K562 (cell line): ENCODE measurements at regions not wholly inside any gene's neighbourhood (a gene's known extent, or its start where the extent isn't known, plus 50 kb on each side); places are given as distances from the start of the nearest gene placed in this dataset.

ENCODE experiments used
- CEBPG ChIP-seq, 3 experiments: fragments of 200-800 bp in 1 of 3; sonication (Bioruptor generic) in 1 of 3; sonication (generic) in 1 of 3; formaldehyde crosslinking in 1 of 3; IDR thresholded peaks in 2 of 3; conservative IDR thresholded peaks in 1 of 3; 2 replicates each; pipeline versions ENCODE4 v1.6.1 to v1.8.0; 2016 to 2022; ENCODE audit warnings: missing compliant biosample characterization in 2 of 3, missing genetic modification characterization in 2 of 3, mild to moderate bottlenecking in 1 of 3, missing genetic modification reagents in 1 of 3
- HMG20A ChIP-seq: fragments of 450-650 bp; formaldehyde crosslinking; conservative IDR thresholded peaks from 2 replicates; pipeline ENCODE4 v1.4.0; 2020; ENCODE audit warnings: mild to moderate bottlenecking, mixed read lengths
- MIER1 ChIP-seq: fragments of 450-650 bp; IDR thresholded peaks from 2 replicates; pipeline ENCODE4 v1.6.1; 2016; ENCODE audit warnings: antibody characterized with exemption, mild to moderate bottlenecking, low read depth
- NELFE ChIP-seq: IDR thresholded peaks from 2 replicates; pipeline ENCODE4 v1.6.1; 2011; ENCODE audit warnings: mild to moderate bottlenecking; ENCODE audit not compliant: insufficient read depth, insufficient read length
- NFYB ChIP-seq: IDR thresholded peaks from 2 replicates; pipeline ENCODE4 v1.6.1; 2011; ENCODE audit warnings: mild to moderate bottlenecking, moderate library complexity; ENCODE audit not compliant: insufficient read length; ENCODE audit errors: extremely low read depth
- SMARCE1 ChIP-seq: fragments of 450-650 bp; IDR thresholded peaks from 2 replicates; pipeline ENCODE4 v1.7.1; 2016; ENCODE audit warnings: mild to moderate bottlenecking
- XRCC3 ChIP-seq: fragments of 450-650 bp; IDR thresholded peaks from 2 replicates; pipeline ENCODE4 v1.6.1; 2017; ENCODE audit warnings: mild to moderate bottlenecking, moderate library complexity
- TF ChIP-seq, protein P1 (sequence below): fragments of 200-400 bp; formaldehyde crosslinking; IDR thresholded peaks from 2 replicates; pipeline ENCODE4 v1.6.1; 2017; ENCODE audit warnings: mild to moderate bottlenecking, low read depth, low read length, moderate library complexity
- TF ChIP-seq, protein P2 (sequence below): fragments of 450-650 bp; IDR thresholded peaks from 2 replicates; pipeline ENCODE4 v1.6.1; 2017; ENCODE audit warnings: antibody characterized with exemption, mild to moderate bottlenecking
- TF ChIP-seq, protein P3 (sequence below): fragments of 150-350 bp; conservative IDR thresholded peaks from 2 replicates; pipeline ENCODE4 v1.6.1; 2014; ENCODE audit warnings: low read length

DNA sequence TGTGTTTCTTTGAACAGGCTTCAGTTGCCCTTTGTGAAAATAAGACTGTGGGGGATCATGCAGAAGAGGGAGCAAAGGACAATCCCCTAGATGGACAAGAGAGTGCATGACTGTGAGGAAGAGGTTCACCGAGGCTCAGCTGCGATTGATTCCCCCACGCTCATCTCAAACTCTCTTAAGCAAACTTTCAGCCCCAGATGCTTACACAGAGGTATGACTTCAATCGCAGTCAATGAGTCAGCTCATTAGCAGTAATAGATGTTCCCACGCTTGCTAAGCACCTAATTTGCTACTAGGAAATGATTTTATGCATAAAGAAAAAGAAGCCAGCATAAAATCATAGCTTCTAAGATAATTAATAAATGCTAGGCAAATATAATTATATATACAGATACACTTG lies 2256.1 kb upstream of the AGA start (continued):
- TF ChIP-seq, protein P1, sequence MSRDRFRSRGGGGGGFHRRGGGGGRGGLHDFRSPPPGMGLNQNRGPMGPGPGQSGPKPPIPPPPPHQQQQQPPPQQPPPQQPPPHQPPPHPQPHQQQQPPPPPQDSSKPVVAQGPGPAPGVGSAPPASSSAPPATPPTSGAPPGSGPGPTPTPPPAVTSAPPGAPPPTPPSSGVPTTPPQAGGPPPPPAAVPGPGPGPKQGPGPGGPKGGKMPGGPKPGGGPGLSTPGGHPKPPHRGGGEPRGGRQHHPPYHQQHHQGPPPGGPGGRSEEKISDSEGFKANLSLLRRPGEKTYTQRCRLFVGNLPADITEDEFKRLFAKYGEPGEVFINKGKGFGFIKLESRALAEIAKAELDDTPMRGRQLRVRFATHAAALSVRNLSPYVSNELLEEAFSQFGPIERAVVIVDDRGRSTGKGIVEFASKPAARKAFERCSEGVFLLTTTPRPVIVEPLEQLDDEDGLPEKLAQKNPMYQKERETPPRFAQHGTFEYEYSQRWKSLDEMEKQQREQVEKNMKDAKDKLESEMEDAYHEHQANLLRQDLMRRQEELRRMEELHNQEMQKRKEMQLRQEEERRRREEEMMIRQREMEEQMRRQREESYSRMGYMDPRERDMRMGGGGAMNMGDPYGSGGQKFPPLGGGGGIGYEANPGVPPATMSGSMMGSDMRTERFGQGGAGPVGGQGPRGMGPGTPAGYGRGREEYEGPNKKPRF, result no peak
- no peak for TF ChIP-seq CEBPG (CRISPR knock-in tag; IDR thresholded peaks at IDR 0.05)
- no peak for TF ChIP-seq CEBPG (tag; conservative IDR thresholded peaks at IDR 0.05 in 1 of 2, IDR thresholded peaks at IDR 0.05 in 1 of 2)
- TF ChIP-seq, protein P2, sequence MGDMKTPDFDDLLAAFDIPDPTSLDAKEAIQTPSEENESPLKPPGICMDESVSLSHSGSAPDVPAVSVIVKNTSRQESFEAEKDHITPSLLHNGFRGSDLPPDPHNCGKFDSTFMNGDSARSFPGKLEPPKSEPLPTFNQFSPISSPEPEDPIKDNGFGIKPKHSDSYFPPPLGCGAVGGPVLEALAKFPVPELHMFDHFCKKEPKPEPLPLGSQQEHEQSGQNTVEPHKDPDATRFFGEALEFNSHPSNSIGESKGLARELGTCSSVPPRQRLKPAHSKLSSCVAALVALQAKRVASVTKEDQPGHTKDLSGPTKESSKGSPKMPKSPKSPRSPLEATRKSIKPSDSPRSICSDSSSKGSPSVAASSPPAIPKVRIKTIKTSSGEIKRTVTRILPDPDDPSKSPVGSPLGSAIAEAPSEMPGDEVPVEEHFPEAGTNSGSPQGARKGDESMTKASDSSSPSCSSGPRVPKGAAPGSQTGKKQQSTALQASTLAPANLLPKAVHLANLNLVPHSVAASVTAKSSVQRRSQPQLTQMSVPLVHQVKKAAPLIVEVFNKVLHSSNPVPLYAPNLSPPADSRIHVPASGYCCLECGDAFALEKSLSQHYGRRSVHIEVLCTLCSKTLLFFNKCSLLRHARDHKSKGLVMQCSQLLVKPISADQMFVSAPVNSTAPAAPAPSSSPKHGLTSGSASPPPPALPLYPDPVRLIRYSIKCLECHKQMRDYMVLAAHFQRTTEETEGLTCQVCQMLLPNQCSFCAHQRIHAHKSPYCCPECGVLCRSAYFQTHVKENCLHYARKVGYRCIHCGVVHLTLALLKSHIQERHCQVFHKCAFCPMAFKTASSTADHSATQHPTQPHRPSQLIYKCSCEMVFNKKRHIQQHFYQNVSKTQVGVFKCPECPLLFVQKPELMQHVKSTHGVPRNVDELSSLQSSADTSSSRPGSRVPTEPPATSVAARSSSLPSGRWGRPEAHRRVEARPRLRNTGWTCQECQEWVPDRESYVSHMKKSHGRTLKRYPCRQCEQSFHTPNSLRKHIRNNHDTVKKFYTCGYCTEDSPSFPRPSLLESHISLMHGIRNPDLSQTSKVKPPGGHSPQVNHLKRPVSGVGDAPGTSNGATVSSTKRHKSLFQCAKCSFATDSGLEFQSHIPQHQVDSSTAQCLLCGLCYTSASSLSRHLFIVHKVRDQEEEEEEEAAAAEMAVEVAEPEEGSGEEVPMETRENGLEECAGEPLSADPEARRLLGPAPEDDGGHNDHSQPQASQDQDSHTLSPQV, result no peak
- TF ChIP-seq NFYB, result no peak
- no peak for TF ChIP-seq SMARCE1
- TF ChIP-seq NELFE, result no peak
- no peak for TF ChIP-seq HMG20A (CRISPR knock-in tag)
- no peak for TF ChIP-seq XRCC3
- no peak for TF ChIP-seq MIER1
- TF ChIP-seq, protein P3, sequence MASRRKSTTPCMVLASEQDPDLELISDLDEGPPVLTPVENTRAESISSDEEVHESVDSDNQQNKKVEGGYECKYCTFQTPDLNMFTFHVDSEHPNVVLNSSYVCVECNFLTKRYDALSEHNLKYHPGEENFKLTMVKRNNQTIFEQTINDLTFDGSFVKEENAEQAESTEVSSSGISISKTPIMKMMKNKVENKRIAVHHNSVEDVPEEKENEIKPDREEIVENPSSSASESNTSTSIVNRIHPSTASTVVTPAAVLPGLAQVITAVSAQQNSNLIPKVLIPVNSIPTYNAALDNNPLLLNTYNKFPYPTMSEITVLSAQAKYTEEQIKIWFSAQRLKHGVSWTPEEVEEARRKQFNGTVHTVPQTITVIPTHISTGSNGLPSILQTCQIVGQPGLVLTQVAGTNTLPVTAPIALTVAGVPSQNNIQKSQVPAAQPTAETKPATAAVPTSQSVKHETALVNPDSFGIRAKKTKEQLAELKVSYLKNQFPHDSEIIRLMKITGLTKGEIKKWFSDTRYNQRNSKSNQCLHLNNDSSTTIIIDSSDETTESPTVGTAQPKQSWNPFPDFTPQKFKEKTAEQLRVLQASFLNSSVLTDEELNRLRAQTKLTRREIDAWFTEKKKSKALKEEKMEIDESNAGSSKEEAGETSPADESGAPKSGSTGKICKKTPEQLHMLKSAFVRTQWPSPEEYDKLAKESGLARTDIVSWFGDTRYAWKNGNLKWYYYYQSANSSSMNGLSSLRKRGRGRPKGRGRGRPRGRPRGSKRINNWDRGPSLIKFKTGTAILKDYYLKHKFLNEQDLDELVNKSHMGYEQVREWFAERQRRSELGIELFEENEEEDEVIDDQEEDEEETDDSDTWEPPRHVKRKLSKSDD, result no peak
